Astrocyte (in vitro differentiated cells and primary cell): ENCODE measurements at regions not wholly inside any gene's neighbourhood (a gene's known extent, or its start where the extent isn't known, plus 50 kb on each side); places are given as distances from the start of the nearest gene placed in this dataset.

Experiments used
- EZH2 ChIP-seq: IDR thresholded peaks from 2 replicates; pipeline ENCODE4 v1.6.1; 2012; ENCODE audit warnings: mild to moderate bottlenecking, low read length, inconsistent platforms; ENCODE audit not compliant: insufficient read depth
- TF ChIP-seq, protein P1 (sequence below): IDR thresholded peaks from 2 replicates; pipeline ENCODE4 v1.5.1; 2011; ENCODE audit warnings: low read depth, mild to moderate bottlenecking, inconsistent platforms, low read length, moderate library complexity; ENCODE audit not compliant: insufficient read depth

DNA sequence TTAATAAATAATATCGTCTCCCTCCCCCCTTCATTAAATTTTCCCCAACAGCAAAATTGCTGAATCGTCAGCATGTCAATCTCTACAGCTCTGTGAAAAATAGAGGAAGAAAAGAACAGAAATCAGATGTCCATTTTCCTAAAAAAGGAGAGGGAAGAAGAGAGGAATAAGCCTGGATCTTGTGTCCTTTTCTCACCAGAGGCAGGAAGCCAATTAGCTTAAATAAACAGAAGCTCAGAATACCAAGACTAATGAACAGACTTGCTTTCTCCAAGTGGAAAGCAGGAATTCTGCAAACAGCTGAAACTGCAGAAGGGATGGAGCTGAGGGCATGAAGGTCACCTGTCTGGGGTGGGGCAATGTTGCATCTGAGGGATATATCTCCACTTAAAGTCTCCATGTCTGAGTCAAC, 265.7 kb downstream of the CCDC85A start:
- TF ChIP-seq, protein P1, sequence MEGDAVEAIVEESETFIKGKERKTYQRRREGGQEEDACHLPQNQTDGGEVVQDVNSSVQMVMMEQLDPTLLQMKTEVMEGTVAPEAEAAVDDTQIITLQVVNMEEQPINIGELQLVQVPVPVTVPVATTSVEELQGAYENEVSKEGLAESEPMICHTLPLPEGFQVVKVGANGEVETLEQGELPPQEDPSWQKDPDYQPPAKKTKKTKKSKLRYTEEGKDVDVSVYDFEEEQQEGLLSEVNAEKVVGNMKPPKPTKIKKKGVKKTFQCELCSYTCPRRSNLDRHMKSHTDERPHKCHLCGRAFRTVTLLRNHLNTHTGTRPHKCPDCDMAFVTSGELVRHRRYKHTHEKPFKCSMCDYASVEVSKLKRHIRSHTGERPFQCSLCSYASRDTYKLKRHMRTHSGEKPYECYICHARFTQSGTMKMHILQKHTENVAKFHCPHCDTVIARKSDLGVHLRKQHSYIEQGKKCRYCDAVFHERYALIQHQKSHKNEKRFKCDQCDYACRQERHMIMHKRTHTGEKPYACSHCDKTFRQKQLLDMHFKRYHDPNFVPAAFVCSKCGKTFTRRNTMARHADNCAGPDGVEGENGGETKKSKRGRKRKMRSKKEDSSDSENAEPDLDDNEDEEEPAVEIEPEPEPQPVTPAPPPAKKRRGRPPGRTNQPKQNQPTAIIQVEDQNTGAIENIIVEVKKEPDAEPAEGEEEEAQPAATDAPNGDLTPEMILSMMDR: no peak
- TF ChIP-seq EZH2: no peak
